Heart left ventricle (tissue), 13 donors: ENCODE measurements at regions not wholly inside any gene's neighbourhood (a gene's known extent, or its start where the extent isn't known, plus 50 kb on each side); places are given as distances from the start of the nearest gene placed in this dataset.

Source experiments
- CTCF ChIP-seq, 12 donors: fragments of 200-600 bp; sonication (generic) in 4 of 12; IDR thresholded peaks; one replicate each; pipeline versions ENCODE4 v1.5.0 to v1.8.0; 2018 to 2022; ENCODE audit warnings: antibody characterized with exemption in 12 of 12, mild to moderate bottlenecking in 5 of 12
- POLR2A ChIP-seq, 2 donors: fragments of 450-650 bp; IDR thresholded peaks; one replicate each; pipeline ENCODE4 v1.6.1; 2017; ENCODE audit warnings: antibody characterized with exemption in 2 of 2, mild to moderate bottlenecking in 2 of 2, moderate library complexity in 2 of 2
- donor health status: ischemic (EF 13 %, LVEDD 7.1; RV severe dilation, severe dysfunction).
- donor health status: DM: no; HTN: yes; CAD: no.
- donor health status: DM: no; HTN: no; CAD: no.
- donor health status: ischemic (EF 25% LVEDD 6.9; RV normal size, moderate dysfunction).
- donor health status: ischemic (EF 25% LVEDD 5.7; RV mildly dilated, moderate dysfunction).
- donor health status: ischemic (EF 35%, LVEDD 5.7; RV mildly dilated, moderate dysfunction).
- donor health status: nonischemic (EF 11% LVEDD 7.7; RV severe dilation, severe dysfunction).
- donor health status: DM: yes; HTN: yes; CAD: no.
- donor health status: PGD.
- donor health status: ischemic (EF 29% LVEDD 5.4; RV normal size, mild dysfunction).
- donor health status: nonischemic (EF 23%, LVEDD 6.1; RV moderate dilation, normal function).

GRCh38 chr13:33725340-33725739 lies 92.6 kb upstream of the RFC3 start:
- TF ChIP-seq CTCF (IDR thresholded peaks at IDR 0.05) (no peak), POLR2A (IDR thresholded peaks at IDR 0.05) (no peak)
